Natural killer cell treated with Interleukin-12 subunit alpha and Interleukin-12 subunit beta and Interleukin-15 and Interleukin-18, amount 100 ng/mL, for 72 hours (primary cell): ENCODE measurements at regions not wholly inside any gene's neighbourhood (a gene's known extent, or its start where the extent isn't known, plus 50 kb on each side); places are given as distances from the start of the nearest gene placed in this dataset.

Experiments
- ATAC-seq, 2 donors: fragments of 150-1000 bp; cut with Tn5 transposase in 1 of 2; sonication (Bioruptor Pico), chemical (Tn5 transposase) in 1 of 2; 2 replicates each; pipeline ENCODE4 v1.10.0; 2021
- DNase-seq: peaks from one replicate; pipeline ENCODE4 v3.0.0; 2022; ENCODE audit warnings: low spot score
- H3K27ac Mint-ChIP-seq, 2 donors: 1 replicate in 1 of 2; 2 replicates in 1 of 2; pipeline ENCODE4 v1.8.0; 2022; ENCODE audit warnings: mixed read lengths in 2 of 2, mild to moderate bottlenecking in 1 of 2, moderate library complexity in 1 of 2
- H3K27me3 Mint-ChIP-seq, 2 donors: 1 replicate in 1 of 2; 2 replicates in 1 of 2; pipeline ENCODE4 v1.8.0; 2022; ENCODE audit warnings: mixed read lengths in 2 of 2
- H3K36me3 Mint-ChIP-seq: one replicate; pipeline ENCODE4 v1.8.0; 2022; ENCODE audit warnings: mixed read lengths
- H3K4me1 Mint-ChIP-seq, 2 donors: 1 replicate in 1 of 2; 2 replicates in 1 of 2; pipeline ENCODE4 v1.8.0; 2022; ENCODE audit warnings: low read depth in 2 of 2, mixed read lengths in 2 of 2, mild to moderate bottlenecking in 1 of 2
- H3K4me3 Mint-ChIP-seq: one replicate; pipeline ENCODE4 v1.8.0; 2022; ENCODE audit warnings: mixed read lengths
- H3K9me3 Mint-ChIP-seq: 2 replicates; pipeline ENCODE4 v1.8.0; 2022; ENCODE audit warnings: mixed read lengths

DNA sequence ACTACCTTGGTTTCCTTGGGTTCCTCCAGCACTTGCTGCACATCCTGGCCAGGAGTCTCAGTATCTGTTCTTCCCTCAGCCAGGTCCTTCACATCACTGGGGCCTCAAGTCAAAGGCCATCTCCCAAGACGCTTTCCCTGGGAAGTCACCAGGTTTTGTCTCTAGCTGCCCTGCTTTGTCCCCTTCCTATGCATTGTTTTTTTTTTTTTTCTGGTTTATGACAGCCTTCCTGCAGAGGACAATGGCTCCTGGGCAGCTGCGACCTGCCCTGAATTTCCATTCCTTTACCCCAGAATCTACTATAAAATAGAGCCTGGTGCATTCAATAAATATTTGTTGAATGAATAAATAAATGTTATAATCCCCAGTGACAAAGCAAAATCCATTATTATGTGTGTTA lies 687.3 kb downstream of the QKI start:
- Mint-ChIP-seq H3K4me3 (no peak overlapping the region), H3K27ac (no peak overlapping the region), H3K9me3 (no peaks in the 10 kb centered on the region), H3K27me3 (peaks cover 7 to 13% of the 10 kb centered on the region in 2 donors), H3K36me3 (no peaks in the 10 kb centered on the region), H3K4me1 (peaks cover 0 to 7% of the 10 kb centered on the region in 2 donors)
- DNase-seq (no peak), ATAC-seq (no peak)

DNA sequence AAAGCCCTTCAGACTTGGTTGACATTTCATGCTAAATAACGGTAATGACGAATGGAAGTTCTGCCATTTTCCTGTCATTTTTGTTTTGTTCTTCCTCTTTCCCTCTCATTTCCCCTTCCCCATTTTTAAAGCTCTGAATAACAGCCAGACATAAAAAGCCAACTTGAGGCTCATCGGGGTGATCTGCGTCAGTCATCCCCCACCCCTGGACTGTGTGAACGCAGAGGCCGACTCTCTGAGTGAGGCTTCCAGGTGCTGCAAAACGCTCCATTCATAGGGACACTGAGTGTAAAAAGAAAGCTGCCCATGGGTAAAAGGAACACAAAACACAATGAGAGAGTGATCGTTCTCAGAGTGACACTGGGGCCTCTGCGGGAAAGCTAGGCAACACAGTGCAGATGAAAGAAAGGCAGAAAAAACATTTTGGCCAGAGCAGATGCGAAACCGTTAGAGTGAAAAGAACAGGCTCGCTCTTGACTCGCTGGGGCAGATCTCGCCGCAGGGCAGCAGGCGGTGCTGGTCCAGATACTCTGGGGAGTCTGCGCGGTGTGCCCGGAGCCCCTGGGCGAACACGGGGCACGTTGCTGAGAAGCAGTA lies 684.8 kb downstream of the QKI start:
- peaks cover 0 to 12% of the 10 kb centered on the region in 2 donors for H3K4me1 Mint-ChIP-seq
- DNase-seq (no peak), ATAC-seq (no peak)
- H3K36me3 Mint-ChIP-seq, result no peaks in the 10 kb centered on the region
- H3K4me3 Mint-ChIP-seq, result no peak overlapping the region
- H3K27me3 Mint-ChIP-seq, result peaks cover 5 to 13% of the 10 kb centered on the region in 2 donors
- H3K27ac Mint-ChIP-seq, result no peak overlapping the region
- no peaks in the 10 kb centered on the region for H3K9me3 Mint-ChIP-seq

DNA sequence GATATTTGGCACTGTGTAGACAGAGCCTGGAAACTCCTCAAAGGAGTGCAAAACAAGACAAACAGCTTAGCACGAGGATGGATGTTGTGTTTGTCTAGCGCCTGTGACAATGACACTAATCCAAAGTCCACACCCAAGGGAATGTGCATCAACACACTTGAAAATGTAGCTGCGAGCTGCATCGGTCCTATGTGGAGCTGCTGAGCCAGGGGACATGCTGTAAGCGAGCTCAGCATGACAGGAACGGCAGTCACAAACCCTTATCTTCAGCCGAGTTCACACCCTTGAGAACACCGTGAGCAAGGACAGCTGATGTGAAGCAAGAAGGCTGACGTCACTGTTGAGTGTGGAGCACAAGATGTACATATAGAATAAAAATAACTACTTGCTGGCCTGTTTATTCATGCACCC lies 684.3 kb downstream of the QKI start:
- no peaks in the 10 kb centered on the region for H3K9me3 Mint-ChIP-seq
- DNase-seq, result no peak
- H3K4me1 Mint-ChIP-seq, result peaks cover 0 to 12% of the 10 kb centered on the region in 2 donors
- no peak overlapping the region for H3K27ac Mint-ChIP-seq
- no peaks in the 10 kb centered on the region for H3K36me3 Mint-ChIP-seq
- ATAC-seq, result no peak
- H3K4me3 Mint-ChIP-seq, result no peak overlapping the region
- peaks cover 5 to 13% of the 10 kb centered on the region in 2 donors for H3K27me3 Mint-ChIP-seq

DNA sequence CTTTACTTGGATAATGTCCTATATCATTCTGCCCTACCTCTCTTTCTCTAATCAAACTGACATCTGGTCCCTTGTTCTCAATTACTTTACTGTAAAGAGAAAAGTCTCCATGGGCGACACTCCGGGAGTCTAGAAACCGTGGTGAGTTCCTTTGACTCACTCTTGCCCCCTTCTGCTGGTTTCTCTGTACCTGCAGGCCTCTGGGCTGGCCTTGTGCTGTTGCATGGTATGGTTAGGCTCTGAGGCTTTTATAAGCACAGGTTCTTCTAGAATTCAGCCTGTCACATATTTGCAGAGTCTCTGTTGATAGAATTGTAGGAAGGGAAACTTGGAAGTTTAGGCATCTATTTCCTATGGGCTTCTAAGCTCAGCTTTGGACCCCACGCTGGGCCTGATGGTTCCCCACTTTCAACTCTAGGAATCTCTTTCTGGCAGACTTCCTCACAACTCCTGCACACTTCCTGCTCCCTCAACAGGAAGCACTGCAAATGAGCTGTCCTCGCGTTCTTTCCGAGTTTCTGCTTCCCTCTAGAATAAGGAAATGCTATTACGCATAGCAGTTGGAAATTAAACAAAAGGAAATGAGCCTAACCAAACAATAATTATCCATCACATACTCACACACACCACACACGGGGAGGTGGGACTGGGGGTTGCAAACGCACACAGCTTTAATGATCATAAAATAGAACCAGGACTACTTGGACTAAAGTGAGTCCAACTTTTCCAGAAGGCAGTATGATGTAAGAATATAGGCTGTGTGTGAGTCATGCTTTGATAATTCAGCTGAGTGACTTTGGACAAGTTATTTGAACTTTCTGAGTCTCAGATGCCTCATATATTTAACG lies 683.3 kb downstream of the QKI start:
- H3K4me3 Mint-ChIP-seq, result no peak overlapping the region
- no peaks in the 10 kb centered on the region for H3K36me3 Mint-ChIP-seq
- ATAC-seq (no peak), DNase-seq (no peak)
- peaks cover 4 to 12% of the 10 kb centered on the region in 2 donors for H3K27me3 Mint-ChIP-seq
- H3K27ac Mint-ChIP-seq, result no peak overlapping the region
- peaks cover 0 to 12% of the 10 kb centered on the region in 2 donors for H3K4me1 Mint-ChIP-seq
- no peaks in the 10 kb centered on the region for H3K9me3 Mint-ChIP-seq

DNA sequence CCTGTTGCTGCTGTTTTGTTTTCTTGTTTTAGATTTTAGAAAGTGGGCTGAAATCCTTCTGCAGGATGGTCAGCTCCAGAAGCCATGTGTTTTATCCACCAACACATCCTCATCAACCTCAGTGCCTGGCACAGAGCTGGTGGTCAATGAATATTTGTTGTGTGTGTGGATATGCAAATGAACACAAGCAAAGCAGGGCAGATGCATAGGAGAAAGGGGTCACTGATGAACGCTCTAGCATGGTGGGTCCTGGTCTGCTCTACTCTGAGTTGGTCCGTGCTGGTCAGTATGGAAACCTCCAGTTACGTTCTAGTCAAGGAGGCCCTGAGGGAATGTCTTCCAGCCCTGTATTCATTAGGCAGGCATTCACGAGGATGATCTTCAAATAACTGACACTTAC lies 682.5 kb downstream of the QKI start:
- H3K27me3 Mint-ChIP-seq, result peaks cover 5 to 6% of the 10 kb centered on the region in 2 donors
- no peaks in the 10 kb centered on the region for H3K9me3 Mint-ChIP-seq
- ATAC-seq, result no peak
- no peaks in the 10 kb centered on the region for H3K36me3 Mint-ChIP-seq
- DNase-seq, result no peak
- peaks cover 0 to 12% of the 10 kb centered on the region in 2 donors for H3K4me1 Mint-ChIP-seq
- H3K4me3 Mint-ChIP-seq, result no peak overlapping the region
- H3K27ac Mint-ChIP-seq, result no peak overlapping the region

DNA sequence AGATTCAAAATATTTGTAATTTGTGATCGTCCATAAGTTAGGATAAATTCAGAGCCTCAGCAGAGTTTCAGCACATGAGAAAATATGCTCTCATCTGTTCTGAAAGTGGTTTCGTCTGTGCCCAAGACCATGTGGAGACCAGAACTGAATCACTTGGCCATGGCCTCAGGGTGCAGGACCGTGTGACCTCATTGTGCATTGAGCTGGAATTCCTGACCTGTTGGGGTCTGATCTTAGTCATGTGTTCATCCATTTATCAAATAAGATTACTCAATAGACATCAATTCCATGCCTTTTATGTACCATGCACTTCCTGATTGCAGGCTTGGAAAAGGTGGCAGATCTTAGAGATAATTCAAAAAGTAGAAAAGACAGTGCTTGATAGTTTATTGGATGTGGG lies 680.5 kb downstream of the QKI start:
- peaks cover 0 to 12% of the 10 kb centered on the region in 2 donors for H3K4me1 Mint-ChIP-seq
- no peaks in the 10 kb centered on the region for H3K36me3 Mint-ChIP-seq
- no peaks in the 10 kb centered on the region for H3K9me3 Mint-ChIP-seq
- H3K27ac Mint-ChIP-seq, result no peak overlapping the region
- H3K4me3 Mint-ChIP-seq, result no peak overlapping the region
- DNase-seq (no peak), ATAC-seq (no peak)
- H3K27me3 Mint-ChIP-seq, result peaks cover 0 to 6% of the 10 kb centered on the region in 2 donors

DNA sequence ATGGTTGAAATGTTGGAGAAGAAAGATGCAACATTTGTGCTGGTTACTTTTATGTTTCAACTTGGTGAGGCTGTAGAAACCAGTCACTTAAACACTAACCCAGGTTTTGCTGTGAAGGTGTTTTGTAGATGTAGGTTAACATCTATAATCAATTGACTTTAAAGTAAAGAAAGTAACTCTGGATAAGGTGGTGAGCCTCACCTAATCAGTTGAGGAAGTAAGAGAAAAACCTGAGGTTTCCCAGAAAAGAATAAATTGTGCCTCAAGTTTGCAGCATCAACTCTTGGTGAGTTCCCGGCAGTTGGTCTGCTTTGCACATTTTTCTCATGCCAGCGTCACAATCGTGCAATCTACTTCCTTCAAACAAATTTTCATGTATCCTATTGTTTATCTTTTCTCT lies 673.4 kb downstream of the QKI start:
- no peak for DNase-seq
- Mint-ChIP-seq H3K27ac (no peak overlapping the region), H3K9me3 (peaks cover 5% of the 10 kb centered on the region), H3K27me3 (peaks cover 0 to 4% of the 10 kb centered on the region in 2 donors), H3K4me1 (peaks cover 18 to 21% of the 10 kb centered on the region in 2 donors), H3K4me3 (peak overlapping the region; percentile 70), H3K36me3 (no peaks in the 10 kb centered on the region)
- no peak for ATAC-seq

DNA sequence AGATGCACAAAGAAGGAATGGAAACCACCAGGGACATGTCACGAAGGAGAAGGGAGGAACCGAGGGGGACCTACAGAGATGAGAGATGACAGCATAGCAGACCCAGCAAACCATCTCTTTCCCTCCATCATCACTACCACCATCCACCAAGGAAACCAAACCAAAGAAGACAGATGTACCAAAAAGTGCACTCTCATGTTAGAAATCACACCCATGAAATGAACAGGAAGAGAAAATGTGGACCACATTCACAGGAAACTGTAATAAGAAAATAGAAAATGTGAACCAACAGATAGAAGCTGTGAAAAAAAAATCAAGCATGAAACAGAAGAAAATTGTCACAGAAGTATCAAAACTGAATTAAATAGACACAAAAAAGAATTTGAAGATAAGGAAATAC lies 672.7 kb downstream of the QKI start:
- H3K36me3 Mint-ChIP-seq, result no peaks in the 10 kb centered on the region
- ATAC-seq, result peak in 1 of 2 donors; percentile 18
- H3K4me1 Mint-ChIP-seq, result peaks cover 18 to 21% of the 10 kb centered on the region in 2 donors
- DNase-seq, result no peak
- H3K27me3 Mint-ChIP-seq, result peaks cover 0 to 2% of the 10 kb centered on the region in 2 donors
- H3K9me3 Mint-ChIP-seq, result peaks cover 5% of the 10 kb centered on the region
- H3K27ac Mint-ChIP-seq, result peak overlapping the region; percentile 31 to 42
- H3K4me3 Mint-ChIP-seq, result peak overlapping the region; percentile 70

DNA sequence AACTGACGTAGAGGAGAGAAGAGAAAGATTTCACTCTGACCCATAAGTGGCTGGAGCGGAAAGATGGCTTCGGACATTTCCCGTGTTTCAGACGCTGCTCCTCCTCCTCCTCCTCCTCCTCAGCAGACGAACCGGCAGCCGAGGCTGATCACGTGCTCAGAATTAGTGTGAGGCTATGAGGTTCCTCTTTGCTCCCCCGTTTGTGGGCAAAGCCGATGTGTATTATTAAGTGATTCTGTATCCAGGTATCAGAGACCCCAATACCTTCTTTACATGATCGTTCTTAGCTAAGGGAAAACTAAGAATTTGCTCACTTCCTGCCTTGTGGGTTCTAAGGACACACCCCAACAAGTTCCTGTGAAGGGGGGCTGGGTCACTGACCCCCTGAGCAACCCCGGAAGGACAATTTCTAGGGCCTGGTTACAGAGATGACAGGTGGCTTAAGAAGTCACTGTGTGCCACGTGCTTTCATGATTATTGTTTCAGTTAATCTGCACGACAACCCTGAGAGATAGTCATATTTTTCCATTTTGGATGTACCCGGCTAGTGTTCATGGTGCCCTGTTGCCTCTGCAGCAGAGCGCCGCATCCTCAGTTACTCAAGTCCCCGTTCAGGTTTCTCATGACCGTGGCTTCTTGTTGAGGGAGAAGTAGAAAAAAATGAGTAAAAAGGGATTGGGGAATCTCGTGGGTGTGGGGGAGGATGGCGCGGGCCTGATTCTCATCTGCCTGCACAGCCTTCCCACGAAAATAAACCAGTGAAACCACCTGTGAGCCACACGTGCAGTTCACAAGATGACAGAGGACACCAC lies 671.8 kb downstream of the QKI start:
- Mint-ChIP-seq H3K4me1 (peaks cover 18 to 21% of the 10 kb centered on the region in 2 donors), H3K9me3 (peaks cover 5% of the 10 kb centered on the region), H3K27me3 (peaks cover 0 to 6% of the 10 kb centered on the region in 2 donors), H3K27ac (peak overlapping the region; percentile 31 to 42), H3K36me3 (no peaks in the 10 kb centered on the region), H3K4me3 (peak overlapping the region; percentile 70)
- DNase-seq (no peak), ATAC-seq (peak; percentile 69 to 74)

DNA sequence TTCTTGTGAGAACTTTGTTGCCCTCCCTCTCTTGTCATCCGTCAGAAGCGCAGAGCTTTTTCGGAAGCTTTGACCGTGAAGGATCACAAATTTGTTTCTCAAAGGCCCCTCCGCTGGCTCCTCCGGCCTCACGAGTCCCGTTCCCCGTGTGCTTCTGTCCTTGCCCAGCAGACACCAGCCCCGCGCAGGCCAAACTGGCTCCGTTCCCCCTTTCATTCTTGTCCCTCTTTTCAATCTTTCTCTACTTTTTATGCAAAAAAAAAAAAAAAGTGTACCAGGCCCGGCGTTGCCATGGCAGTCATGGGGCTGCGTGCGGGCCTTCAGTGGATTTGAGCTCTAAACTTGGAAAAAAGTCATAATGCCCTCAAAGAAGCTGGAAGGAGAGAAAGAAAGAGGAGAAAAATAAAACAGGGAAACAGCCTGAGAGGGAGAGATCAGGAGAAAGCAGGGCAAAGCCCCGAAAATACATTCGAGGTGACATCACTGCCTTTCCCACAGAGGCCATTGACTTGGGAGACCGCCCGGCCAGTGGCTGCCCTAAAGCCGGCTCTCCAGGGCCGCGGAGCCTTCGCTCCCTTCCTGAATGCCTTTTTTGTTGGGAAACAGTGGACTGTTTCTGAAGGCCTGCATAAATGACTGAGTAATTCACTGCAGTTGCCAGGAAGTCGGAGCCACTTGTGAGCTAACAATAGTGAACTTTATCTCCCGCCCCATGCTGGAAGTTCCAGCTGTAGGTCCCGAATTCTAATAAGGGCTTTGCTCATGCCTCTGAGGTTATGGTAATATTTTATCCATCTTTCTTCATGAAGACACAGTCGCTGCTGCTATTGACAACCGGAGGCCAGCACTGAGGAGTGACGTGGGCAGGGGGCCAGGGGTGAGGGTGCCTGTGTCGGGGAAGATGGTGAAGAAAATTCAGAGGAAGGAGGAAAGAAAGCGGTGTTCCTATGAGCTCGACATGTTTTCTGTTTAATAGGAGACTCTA lies 670.9 kb downstream of the QKI start:
- H3K27ac Mint-ChIP-seq, result peak overlapping the region in 1 of 2 donors; percentile 31
- H3K4me3 Mint-ChIP-seq, result peak overlapping the region; percentile 70
- peaks cover 18 to 21% of the 10 kb centered on the region in 2 donors for H3K4me1 Mint-ChIP-seq
- peaks cover 5% of the 10 kb centered on the region for H3K9me3 Mint-ChIP-seq
- DNase-seq (no peak), ATAC-seq (no peak)
- H3K27me3 Mint-ChIP-seq, result peaks cover 0 to 9% of the 10 kb centered on the region in 2 donors
- no peaks in the 10 kb centered on the region for H3K36me3 Mint-ChIP-seq

DNA sequence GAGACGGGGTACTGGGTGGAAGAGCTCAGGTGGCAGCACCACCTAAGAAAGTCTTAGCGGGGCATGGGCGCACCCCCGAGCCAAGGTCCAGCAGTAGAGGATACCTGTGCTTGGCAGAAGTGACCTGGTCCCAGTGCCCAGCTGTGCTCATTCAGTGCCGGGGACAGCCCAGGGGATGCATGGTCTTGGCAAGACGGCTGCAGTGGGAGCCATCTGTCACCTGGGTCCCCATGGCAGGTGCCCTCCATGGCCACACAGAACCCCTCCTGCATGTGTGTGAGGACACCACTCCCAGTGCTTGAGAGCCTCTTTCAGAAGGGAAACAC lies 664.7 kb downstream of the QKI start:
- H3K4me1 Mint-ChIP-seq, result peaks cover 10 to 14% of the 10 kb centered on the region in 2 donors
- no peak overlapping the region for H3K27ac Mint-ChIP-seq
- H3K9me3 Mint-ChIP-seq, result no peaks in the 10 kb centered on the region
- no peaks in the 10 kb centered on the region for H3K36me3 Mint-ChIP-seq
- DNase-seq (no peak), ATAC-seq (no peak)
- no peak overlapping the region for H3K4me3 Mint-ChIP-seq
- H3K27me3 Mint-ChIP-seq, result peaks cover 7 to 9% of the 10 kb centered on the region in 2 donors

DNA sequence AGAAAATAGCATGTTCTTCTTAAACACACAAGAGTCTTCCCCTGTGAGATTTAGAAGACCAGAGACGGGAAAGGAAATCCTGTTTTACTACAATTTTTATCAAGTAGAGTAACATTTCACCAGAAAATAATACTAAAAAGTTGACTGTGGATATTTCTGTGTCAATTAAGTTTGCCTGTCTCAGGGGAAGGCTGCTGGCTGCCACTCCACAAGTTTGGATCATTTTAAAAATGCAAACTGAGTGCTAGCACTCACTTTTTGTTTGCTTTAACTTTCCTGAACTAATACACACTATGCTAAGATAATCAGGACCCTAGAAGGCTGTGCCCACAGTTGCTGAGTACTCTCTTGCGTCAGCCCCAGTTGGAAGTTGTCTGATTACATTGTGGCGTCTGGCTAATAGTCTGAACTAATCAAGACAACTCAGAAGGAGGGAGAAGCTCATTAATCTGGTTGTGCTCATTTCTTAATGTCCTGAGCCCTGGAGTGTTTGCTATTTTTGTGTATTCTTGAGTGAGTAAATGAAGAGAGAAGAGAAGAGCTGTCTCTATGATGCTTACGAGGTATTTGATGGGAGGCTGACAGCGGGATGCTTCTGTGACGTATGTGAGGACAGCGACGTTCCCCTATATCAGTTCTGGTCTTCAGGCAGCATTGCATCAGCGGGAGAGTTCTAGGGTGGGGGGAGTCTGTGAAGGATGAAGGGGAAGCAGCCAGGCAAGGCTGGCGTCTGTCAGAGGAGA lies 664.2 kb downstream of the QKI start:
- Mint-ChIP-seq H3K27me3 (peaks cover 7 to 9% of the 10 kb centered on the region in 2 donors), H3K4me1 (peaks cover 10 to 14% of the 10 kb centered on the region in 2 donors)

More for the DNA sequence above, 664.2 kb downstream of the QKI start:
- no peaks in the 10 kb centered on the region for H3K36me3 Mint-ChIP-seq
- H3K9me3 Mint-ChIP-seq, result no peaks in the 10 kb centered on the region
- ATAC-seq, result no peak
- DNase-seq, result no peak
- no peak overlapping the region for H3K4me3 Mint-ChIP-seq
- no peak overlapping the region for H3K27ac Mint-ChIP-seq
